ENCODE measurements at regions not wholly inside any gene's neighbourhood (a gene's known extent, or its start where the extent isn't known, plus 50 kb on each side); places are given as distances from the start of the nearest gene placed in this dataset.

GRCh38 chr5:17837757-17838156 is 203.5 kb downstream of the TAF11L14 start:
- Histone ChIP-seq H3K27ac (no peak overlapping the region), H3K36me3 (no peaks in the 10 kb centered on the region), H3K9me3 (no peaks in the 10 kb centered on the region), H3K4me1 (ENCODE audit: control insufficient read depth in 1 of 2, low read depth in 2 of 2) (no peaks in the 10 kb centered on the region), H3K4me3 (no peak overlapping the region), H3K27me3 (replicated peaks; ENCODE audit: insufficient read depth) (no peaks in the 10 kb centered on the region)
- ATAC-seq (ENCODE audit: insufficient number of reproducible peaks, low FRiP score, low read depth): no peak
- no peak for TF ChIP-seq CTCF (IDR thresholded peaks at IDR 0.05)
- DNase-seq (ENCODE audit: low spot score): no peak

GRCh38 chr5:17838469-17838868 is 204.2 kb downstream of the TAF11L14 start:
- H3K36me3 ChIP-seq: no peaks in the 10 kb centered on the region
- H3K4me3 ChIP-seq: no peak overlapping the region
- DNase-seq (ENCODE audit: low spot score): no peak
- no peaks in the 10 kb centered on the region for H3K4me1 ChIP-seq (ENCODE audit: control insufficient read depth in 1 of 2, low read depth in 2 of 2)
- H3K27ac ChIP-seq: no peak overlapping the region
- TF ChIP-seq CTCF (IDR thresholded peaks at IDR 0.05): no peak
- no peak for ATAC-seq (ENCODE audit: insufficient number of reproducible peaks, low FRiP score, low read depth)
- no peaks in the 10 kb centered on the region for H3K27me3 ChIP-seq (replicated peaks; ENCODE audit: insufficient read depth)
- no peaks in the 10 kb centered on the region for H3K9me3 ChIP-seq

- no peak overlapping the region for H3K27ac ChIP-seq
- no peaks in the 10 kb centered on the region for H3K9me3 ChIP-seq
- H3K27me3 ChIP-seq (replicated peaks; ENCODE audit: insufficient read depth): no peaks in the 10 kb centered on the region
- H3K4me3 ChIP-seq: no peak overlapping the region
- DNase-seq (ENCODE audit: low spot score) (no peak), ATAC-seq (ENCODE audit: insufficient number of reproducible peaks, low FRiP score, low read depth) (no peak)
- no peaks in the 10 kb centered on the region for H3K36me3 ChIP-seq
- TF ChIP-seq CTCF (IDR thresholded peaks at IDR 0.05): no peak
- H3K4me1 ChIP-seq (ENCODE audit: control insufficient read depth in 1 of 2, low read depth in 2 of 2): no peaks in the 10 kb centered on the region
These were observed 205.6 kb downstream of the TAF11L14 start for GRCh38 chr5:17839848-17840247.

- no peak for ATAC-seq (ENCODE audit: insufficient number of reproducible peaks, low FRiP score, low read depth)
- no peaks in the 10 kb centered on the region for H3K4me1 ChIP-seq (ENCODE audit: control insufficient read depth in 1 of 2, low read depth in 2 of 2)
- no peak overlapping the region for H3K27ac ChIP-seq
- no peaks in the 10 kb centered on the region for H3K36me3 ChIP-seq
- TF ChIP-seq CTCF (IDR thresholded peaks at IDR 0.05): no peak
- no peaks in the 10 kb centered on the region for H3K27me3 ChIP-seq (replicated peaks; ENCODE audit: insufficient read depth)
- H3K9me3 ChIP-seq: no peaks in the 10 kb centered on the region
- DNase-seq (ENCODE audit: low spot score): no peak
- H3K4me3 ChIP-seq: no peak overlapping the region
These were observed 212.2 kb downstream of the TAF11L14 start for GRCh38 chr5:17846496-17846895.

GRCh38 chr5:17847286-17847685 is 213.0 kb downstream of the TAF11L14 start:
- no peaks in the 10 kb centered on the region for H3K4me1 ChIP-seq (ENCODE audit: control insufficient read depth in 1 of 2, low read depth in 2 of 2)
- ATAC-seq (ENCODE audit: insufficient number of reproducible peaks, low FRiP score, low read depth) (no peak), DNase-seq (ENCODE audit: low spot score) (no peak)
- TF ChIP-seq CTCF (IDR thresholded peaks at IDR 0.05): no peak
- H3K4me3 ChIP-seq: no peak overlapping the region
- no peaks in the 10 kb centered on the region for H3K27me3 ChIP-seq (replicated peaks; ENCODE audit: insufficient read depth)
- H3K27ac ChIP-seq: no peak overlapping the region
- H3K36me3 ChIP-seq: no peaks in the 10 kb centered on the region
- no peaks in the 10 kb centered on the region for H3K9me3 ChIP-seq
